HepG2 (cell line): ENCODE measurements at regions not wholly inside any gene's neighbourhood (a gene's known extent, or its start where the extent isn't known, plus 50 kb on each side); places are given as distances from the start of the nearest gene placed in this dataset.
A peak's percentile ranks its signal among the peaks of the same experiment; 100 is the strongest.

Experiments
- DMAP1 ChIP-seq: IDR thresholded peaks from 2 replicates; pipeline ENCODE4 v1.6.1; 2016
- GABPB1 ChIP-seq: IDR thresholded peaks from 2 replicates; pipeline ENCODE4 v1.6.1; 2016; ENCODE audit warnings: mild to moderate bottlenecking, missing genetic modification reagents, moderate library complexity, missing compliant biosample characterization
- KDM2A ChIP-seq: sonication (generic); formaldehyde crosslinking; IDR thresholded peaks from 2 replicates; pipeline ENCODE4 v1.4.0; 2020; ENCODE audit warnings: low read depth, missing genetic modification reagents, borderline replicate concordance
- NONO ChIP-seq, 2 experiments: fragments of 450-650 bp in 1 of 2; sonication (generic) in 1 of 2; formaldehyde crosslinking in 1 of 2; IDR thresholded peaks in 1 of 2; conservative IDR thresholded peaks in 1 of 2; 2 replicates each; pipeline versions ENCODE4 v1.6.1 to v1.8.0; 2017 to 2022; ENCODE audit warnings: mild to moderate bottlenecking in 1 of 2, missing genetic modification reagents in 1 of 2, moderate library complexity in 1 of 2
- SCMH1 ChIP-seq: sonication (generic); formaldehyde crosslinking; IDR thresholded peaks from 2 replicates; pipeline ENCODE4 v1.9.0; 2021; ENCODE audit warnings: missing genetic modification reagents, mild to moderate bottlenecking, borderline replicate concordance
- TRIM24 ChIP-seq: sonication (generic); formaldehyde crosslinking; IDR thresholded peaks from 2 replicates; pipeline ENCODE4 v1.8.0; 2022; ENCODE audit warnings: mild to moderate bottlenecking, missing genetic modification reagents
- U2AF1 ChIP-seq: fragments of 200-400 bp; formaldehyde crosslinking; optimal IDR thresholded peaks from 2 replicates; pipeline ENCODE3; 2017; ENCODE audit warnings: mild to moderate bottlenecking, low read depth, low read length
- ZC3H4 ChIP-seq: sonication (generic); formaldehyde crosslinking; IDR thresholded peaks from 2 replicates; pipeline ENCODE4 v1.4.0; 2020; ENCODE audit warnings: missing genetic modification reagents, borderline replicate concordance
- ZNF317 ChIP-seq: sonication (generic); formaldehyde crosslinking; IDR thresholded peaks from 2 replicates; pipeline ENCODE4 v1.5.0; 2020; ENCODE audit warnings: mild to moderate bottlenecking, missing genetic modification reagents
- ZNF33A ChIP-seq: sonication (generic); formaldehyde crosslinking; IDR thresholded peaks from 2 replicates; pipeline ENCODE4 v1.5.1; 2020; ENCODE audit warnings: missing genetic modification reagents, mild to moderate bottlenecking, moderate library complexity, borderline replicate concordance
- ZNF451 ChIP-seq: sonication (generic); formaldehyde crosslinking; IDR thresholded peaks from 2 replicates; pipeline ENCODE4 v1.5.0; 2020; ENCODE audit warnings: mild to moderate bottlenecking, missing genetic modification reagents
- ZNF619 ChIP-seq: sonication (generic); formaldehyde crosslinking; IDR thresholded peaks from 2 replicates; pipeline ENCODE4 v1.4.0; 2020; ENCODE audit warnings: mild to moderate bottlenecking, missing genetic modification reagents
- TF ChIP-seq, protein P1 (sequence below): sonication (generic); formaldehyde crosslinking; IDR thresholded peaks from 2 replicates; pipeline ENCODE4 v1.8.0; 2023; ENCODE audit warnings: mild to moderate bottlenecking, missing genetic modification reagents
- TF ChIP-seq, protein P2 (sequence below): IDR thresholded peaks from 2 replicates; pipeline ENCODE4 v1.6.1; 2012; ENCODE audit warnings: low read length, improper control_type of control experiment
- TF ChIP-seq, protein P3 (sequence below): sonication (generic); formaldehyde crosslinking; IDR thresholded peaks from 2 replicates; pipeline ENCODE4 v1.5.0; 2020; ENCODE audit warnings: mild to moderate bottlenecking, missing genetic modification reagents
- TF ChIP-seq, protein P4 (sequence below): sonication (generic); formaldehyde crosslinking; IDR thresholded peaks from 2 replicates; pipeline ENCODE4 v1.4.0; 2020; ENCODE audit warnings: missing genetic modification reagents, mild to moderate bottlenecking, borderline replicate concordance
- TF ChIP-seq, protein P5 (sequence below): sonication (generic); formaldehyde crosslinking; IDR thresholded peaks from 2 replicates; pipeline ENCODE4 v1.4.0; 2020; ENCODE audit warnings: missing genetic modification reagents

DNA sequence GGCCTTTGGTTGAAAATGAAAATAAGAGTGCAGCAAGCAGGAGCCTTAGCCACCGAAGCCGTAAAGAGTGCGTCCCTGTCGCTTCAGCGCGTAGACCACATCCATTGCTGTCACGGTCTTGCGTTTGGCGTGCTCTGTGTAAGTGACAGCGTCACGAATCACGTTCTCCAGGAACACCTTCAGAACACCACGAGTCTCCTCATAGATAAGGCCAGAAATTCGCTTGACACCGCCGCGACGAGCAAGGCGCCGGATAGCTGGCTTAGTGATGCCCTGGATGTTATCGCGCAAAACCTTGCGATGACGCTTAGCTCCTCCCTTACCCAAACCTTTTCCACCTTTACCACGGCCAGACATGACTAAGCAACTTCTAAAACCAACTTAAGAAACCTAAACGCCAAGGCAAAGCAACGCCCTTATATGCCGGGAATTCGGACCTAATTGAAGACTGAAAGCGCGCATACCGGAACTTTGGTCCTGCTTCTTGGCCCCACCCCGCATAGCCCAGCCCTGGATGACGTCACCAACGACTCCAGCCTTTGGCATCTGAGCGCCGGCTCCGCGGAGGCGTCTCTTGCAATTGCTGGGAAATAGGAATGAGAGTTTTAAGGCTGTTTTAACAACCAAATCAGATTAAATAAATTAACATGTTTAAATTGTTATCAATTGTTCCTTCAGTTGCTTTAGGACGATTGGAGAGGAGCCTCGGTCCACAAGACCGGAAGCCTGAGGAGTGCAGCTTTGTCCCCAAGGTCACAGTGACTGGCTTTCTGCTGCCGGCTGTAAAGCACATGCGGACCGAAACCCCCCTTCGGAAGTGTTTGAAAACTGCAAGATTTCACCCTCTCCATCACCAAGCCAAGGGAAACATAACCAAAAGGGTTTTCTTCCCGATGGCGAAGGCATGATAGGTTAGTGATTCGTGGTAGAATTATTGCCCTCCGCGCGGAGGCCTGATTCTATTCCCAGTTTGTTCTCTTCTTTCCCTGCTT is 79.6 kb upstream of the BTN3A2 start (continued):
- TF ChIP-seq, protein P1, sequence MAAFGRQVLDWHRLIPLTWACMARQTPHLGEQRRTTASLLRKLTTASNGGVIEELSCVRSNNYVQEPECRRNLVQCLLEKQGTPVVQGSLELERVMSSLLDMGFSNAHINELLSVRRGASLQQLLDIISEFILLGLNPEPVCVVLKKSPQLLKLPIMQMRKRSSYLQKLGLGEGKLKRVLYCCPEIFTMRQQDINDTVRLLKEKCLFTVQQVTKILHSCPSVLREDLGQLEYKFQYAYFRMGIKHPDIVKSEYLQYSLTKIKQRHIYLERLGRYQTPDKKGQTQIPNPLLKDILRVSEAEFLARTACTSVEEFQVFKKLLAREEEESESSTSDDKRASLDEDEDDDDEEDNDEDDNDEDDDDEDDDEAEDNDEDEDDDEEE (CRISPR knock-in tag): no peak; the same call in 1 of the 2 replicates
- TF ChIP-seq KDM2A (CRISPR knock-in tag) (peak; percentile 92), ZNF451 (peak; percentile 78), ZNF619 (CRISPR knock-in tag) (no peak), U2AF1 (no peak), TRIM24 (CRISPR knock-in tag) (no peak), ZC3H4 (CRISPR knock-in tag) (peak; percentile 86), GABPB1 (CRISPR knock-in tag) (peak; percentile 89), ZNF33A (CRISPR knock-in tag) (peak; percentile 64; the same call in 1 of the 2 replicates), ZNF317 (0 out of 2 replicates have a peak, but pooled peaks have one; percentile 34), SCMH1 (CRISPR knock-in tag) (no peak), NONO (IDR thresholded peaks at IDR 0.05) (no peak), NONO (CRISPR knock-in tag; conservative IDR thresholded peaks at IDR 0.05) (peak; percentile 14; the same call in 1 of the 2 replicates), DMAP1 (CRISPR knock-in tag) (peak; percentile 81; the same call in 1 of the 2 replicates)
- TF ChIP-seq, protein P2, sequence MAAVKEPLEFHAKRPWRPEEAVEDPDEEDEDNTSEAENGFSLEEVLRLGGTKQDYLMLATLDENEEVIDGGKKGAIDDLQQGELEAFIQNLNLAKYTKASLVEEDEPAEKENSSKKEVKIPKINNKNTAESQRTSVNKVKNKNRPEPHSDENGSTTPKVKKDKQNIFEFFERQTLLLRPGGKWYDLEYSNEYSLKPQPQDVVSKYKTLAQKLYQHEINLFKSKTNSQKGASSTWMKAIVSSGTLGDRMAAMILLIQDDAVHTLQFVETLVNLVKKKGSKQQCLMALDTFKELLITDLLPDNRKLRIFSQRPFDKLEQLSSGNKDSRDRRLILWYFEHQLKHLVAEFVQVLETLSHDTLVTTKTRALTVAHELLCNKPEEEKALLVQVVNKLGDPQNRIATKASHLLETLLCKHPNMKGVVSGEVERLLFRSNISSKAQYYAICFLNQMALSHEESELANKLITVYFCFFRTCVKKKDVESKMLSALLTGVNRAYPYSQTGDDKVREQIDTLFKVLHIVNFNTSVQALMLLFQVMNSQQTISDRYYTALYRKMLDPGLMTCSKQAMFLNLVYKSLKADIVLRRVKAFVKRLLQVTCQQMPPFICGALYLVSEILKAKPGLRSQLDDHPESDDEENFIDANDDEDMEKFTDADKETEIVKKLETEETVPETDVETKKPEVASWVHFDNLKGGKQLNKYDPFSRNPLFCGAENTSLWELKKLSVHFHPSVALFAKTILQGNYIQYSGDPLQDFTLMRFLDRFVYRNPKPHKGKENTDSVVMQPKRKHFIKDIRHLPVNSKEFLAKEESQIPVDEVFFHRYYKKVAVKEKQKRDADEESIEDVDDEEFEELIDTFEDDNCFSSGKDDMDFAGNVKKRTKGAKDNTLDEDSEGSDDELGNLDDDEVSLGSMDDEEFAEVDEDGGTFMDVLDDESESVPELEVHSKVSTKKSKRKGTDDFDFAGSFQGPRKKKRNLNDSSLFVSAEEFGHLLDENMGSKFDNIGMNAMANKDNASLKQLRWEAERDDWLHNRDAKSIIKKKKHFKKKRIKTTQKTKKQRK: no peak
- TF ChIP-seq, protein P3, sequence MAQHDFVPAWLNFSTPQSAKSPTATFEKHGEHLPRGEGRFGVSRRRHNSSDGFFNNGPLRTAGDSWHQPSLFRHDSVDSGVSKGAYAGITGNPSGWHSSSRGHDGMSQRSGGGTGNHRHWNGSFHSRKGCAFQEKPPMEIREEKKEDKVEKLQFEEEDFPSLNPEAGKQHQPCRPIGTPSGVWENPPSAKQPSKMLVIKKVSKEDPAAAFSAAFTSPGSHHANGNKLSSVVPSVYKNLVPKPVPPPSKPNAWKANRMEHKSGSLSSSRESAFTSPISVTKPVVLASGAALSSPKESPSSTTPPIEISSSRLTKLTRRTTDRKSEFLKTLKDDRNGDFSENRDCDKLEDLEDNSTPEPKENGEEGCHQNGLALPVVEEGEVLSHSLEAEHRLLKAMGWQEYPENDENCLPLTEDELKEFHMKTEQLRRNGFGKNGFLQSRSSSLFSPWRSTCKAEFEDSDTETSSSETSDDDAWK (CRISPR knock-in tag): no peak
- TF ChIP-seq, protein P4, sequence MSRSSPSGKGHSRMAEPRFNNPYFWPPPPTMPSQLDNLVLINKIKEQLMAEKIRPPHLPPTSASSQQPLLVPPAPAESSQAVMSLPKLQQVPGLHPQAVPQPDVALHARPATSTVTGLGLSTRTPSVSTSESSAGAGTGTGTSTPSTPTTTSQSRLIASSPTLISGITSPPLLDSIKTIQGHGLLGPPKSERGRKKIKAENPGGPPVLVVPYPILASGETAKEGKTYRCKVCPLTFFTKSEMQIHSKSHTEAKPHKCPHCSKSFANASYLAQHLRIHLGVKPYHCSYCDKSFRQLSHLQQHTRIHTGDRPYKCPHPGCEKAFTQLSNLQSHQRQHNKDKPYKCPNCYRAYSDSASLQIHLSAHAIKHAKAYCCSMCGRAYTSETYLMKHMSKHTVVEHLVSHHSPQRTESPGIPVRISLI (CRISPR knock-in tag): peak; percentile 44; the same call in 1 of the 2 replicates
- TF ChIP-seq, protein P5, sequence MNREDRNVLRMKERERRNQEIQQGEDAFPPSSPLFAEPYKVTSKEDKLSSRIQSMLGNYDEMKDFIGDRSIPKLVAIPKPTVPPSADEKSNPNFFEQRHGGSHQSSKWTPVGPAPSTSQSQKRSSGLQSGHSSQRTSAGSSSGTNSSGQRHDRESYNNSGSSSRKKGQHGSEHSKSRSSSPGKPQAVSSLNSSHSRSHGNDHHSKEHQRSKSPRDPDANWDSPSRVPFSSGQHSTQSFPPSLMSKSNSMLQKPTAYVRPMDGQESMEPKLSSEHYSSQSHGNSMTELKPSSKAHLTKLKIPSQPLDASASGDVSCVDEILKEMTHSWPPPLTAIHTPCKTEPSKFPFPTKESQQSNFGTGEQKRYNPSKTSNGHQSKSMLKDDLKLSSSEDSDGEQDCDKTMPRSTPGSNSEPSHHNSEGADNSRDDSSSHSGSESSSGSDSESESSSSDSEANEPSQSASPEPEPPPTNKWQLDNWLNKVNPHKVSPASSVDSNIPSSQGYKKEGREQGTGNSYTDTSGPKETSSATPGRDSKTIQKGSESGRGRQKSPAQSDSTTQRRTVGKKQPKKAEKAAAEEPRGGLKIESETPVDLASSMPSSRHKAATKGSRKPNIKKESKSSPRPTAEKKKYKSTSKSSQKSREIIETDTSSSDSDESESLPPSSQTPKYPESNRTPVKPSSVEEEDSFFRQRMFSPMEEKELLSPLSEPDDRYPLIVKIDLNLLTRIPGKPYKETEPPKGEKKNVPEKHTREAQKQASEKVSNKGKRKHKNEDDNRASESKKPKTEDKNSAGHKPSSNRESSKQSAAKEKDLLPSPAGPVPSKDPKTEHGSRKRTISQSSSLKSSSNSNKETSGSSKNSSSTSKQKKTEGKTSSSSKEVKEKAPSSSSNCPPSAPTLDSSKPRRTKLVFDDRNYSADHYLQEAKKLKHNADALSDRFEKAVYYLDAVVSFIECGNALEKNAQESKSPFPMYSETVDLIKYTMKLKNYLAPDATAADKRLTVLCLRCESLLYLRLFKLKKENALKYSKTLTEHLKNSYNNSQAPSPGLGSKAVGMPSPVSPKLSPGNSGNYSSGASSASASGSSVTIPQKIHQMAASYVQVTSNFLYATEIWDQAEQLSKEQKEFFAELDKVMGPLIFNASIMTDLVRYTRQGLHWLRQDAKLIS: peak; percentile 79
